ENCODE measurements at regions not wholly inside any gene's neighbourhood (a gene's known extent, or its start where the extent isn't known, plus 50 kb on each side); places are given as distances from the start of the nearest gene placed in this dataset.
"Not testable (repeated sequence)": the region's sequence is repeated elsewhere in the genome, so short reads cannot be mapped to it uniquely, and the experiment has no call there.

- no peak for DNase-seq (ENCODE audit: low spot score)
These were observed 218.0 kb downstream of the RBM26 start for GRCh38 chr13:79187917-79188690.

DNA sequence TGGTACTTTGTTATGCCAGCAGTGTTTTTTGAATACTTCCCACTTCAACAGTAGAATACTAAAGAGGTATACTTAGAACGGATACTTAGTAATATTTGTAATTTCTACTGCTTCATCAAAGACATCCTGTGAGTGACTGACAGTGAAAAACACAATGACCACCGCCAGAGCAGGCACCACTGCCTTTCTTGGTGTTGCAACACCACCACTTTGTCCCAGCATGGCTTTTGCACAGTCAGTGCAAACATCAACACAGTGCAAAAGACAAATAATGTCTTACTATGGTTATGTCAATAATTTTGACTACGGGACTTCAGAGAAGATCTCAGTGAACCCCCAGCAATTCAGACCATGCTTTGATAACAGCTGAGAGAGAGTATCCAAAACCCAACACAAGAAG is 220.5 kb downstream of the RBM26 start:
- DNase-seq (ENCODE audit: low spot score): no peak

- DNase-seq (ENCODE audit: low spot score): no peak
These were observed 222.8 kb downstream of the RBM26 start for GRCh38 chr13:79183231-79183630.

DNA sequence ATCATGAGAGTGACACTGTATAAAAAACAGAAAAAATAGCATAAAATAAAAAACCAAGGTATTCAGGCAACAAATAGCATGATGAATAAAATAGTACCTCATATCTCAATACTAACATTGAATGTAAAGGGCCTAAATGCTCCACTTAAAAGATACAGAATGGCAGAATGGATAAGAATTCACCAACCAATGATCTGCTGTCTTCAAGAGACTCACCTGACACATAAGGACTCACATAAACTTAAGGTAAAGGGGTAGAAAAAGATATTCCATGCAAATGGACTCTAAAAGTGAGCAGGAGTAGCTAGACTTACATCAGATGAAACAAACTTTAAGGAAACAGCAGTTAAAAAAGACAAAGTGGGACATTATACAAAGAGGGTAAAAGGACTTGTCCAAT is 232.4 kb downstream of the RBM26 start:
- not testable (repeated sequence) for DNase-seq (ENCODE audit: low spot score)

DNA sequence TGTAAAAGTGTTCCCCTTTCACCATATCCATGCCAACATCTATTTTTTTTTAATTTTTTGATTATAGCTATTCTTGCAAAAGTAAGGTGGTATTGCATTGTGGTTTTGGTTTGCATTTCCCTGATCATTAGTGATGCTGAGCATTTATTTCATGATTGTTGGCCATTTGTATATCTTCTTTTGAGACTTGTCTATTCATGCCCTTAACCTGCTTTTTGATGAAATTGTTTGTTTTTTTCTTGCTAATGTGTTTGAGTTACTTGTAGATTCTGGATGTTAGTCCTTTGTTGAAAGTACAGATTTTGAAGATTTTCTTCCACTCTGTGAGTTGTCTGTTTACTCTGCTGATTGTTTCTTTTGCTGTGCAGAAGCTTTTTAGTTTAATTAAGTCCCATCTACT is 233.1 kb downstream of the RBM26 start:
- DNase-seq (ENCODE audit: low spot score): not testable (repeated sequence)

DNA sequence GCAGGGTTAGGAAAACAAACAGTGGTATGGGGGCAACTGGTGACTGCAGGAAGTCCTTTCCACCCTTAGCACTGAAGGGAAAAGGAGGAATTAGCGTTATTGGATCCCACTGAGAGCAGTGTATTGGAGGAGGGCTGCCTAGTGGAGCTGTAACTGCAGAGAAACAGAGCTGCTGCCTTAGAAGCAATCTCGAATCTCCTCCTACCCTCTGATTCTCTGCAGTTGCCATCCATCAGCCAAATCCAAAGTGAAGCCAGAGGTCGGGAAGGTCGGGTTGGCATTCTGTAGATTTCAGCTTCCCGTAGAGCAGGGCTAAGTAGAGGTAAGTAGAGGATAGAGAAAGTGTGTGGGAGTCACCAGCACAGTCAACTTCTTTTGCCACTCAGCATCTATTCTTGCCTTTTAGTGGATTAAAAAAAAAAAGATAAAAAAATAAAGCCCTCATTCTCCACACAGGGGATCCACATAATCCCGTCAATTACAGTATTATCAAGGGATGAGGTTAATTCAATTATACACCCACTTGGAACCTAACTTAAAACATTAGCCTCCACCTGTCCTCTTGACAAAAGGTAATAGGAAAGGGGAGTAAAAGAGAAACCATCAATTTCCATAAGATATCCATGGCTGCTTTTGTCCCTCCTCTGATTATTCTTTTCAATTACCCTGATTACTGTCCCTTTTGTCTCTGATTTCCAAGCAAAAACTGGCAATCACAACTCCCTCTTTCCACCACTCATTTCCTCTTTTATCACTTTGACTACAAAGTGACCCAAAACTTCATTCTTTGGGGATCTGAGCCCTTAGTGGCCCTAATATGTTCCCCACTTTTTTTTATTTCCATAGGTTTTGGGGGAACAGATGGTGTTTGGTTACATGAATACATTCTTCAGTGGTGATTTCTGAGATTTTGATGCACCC is 234.7 kb downstream of the RBM26 start:
- DNase-seq (ENCODE audit: low spot score): no peak

DNA sequence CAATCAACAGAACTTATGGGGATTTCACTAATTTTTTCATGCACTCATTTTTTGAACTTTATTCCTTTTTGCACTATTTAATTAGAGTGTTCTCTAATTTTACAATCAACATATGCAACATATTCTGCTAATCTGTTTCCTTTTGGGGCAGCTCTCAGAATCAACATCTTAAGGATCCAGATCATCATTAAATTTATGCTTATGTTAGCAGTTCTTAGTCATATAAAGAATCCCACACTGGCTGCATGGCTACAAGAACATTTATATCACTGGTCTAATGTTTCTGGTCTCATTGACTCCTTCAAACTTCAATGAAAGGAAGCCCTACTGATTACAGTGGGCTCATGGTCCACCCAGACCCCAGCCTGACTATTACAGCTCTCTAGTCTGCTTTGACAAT is 245.2 kb downstream of the RBM26 start:
- DNase-seq (ENCODE audit: low spot score): no peak

DNA sequence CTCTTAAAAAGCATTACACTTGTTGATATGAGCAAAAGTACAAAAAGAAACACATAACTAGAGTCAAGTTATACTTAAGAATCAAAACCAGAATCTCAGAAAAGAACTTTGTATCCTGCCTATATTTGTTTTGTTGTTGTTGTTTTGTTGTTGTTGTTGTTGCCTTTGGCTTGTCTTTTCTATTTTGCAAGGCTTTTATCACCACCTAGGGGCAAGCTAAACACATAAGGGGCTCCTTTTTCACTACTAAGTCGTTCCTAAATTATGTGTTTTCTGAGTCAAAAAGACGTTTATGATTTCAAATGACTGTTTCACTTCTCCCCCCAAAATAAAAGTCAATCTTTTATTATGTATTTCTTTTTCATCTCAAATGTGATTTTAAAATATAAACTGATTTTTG is 250.2 kb downstream of the RBM26 start:
- DNase-seq (ENCODE audit: low spot score): no peak

GRCh38 chr13:79149210-79149609 is 256.8 kb downstream of the RBM26 start:
- no peak for DNase-seq (ENCODE audit: low spot score)

GRCh38 chr13:79141082-79141481 is 265.0 kb downstream of the RBM26 start:
- DNase-seq (ENCODE audit: low spot score): no peak

GRCh38 chr13:79128158-79128557 is 277.9 kb downstream of the RBM26 start:
- no peak for DNase-seq (ENCODE audit: low spot score)

- no peak for DNase-seq (ENCODE audit: low spot score)
These were observed 279.3 kb downstream of the RBM26 start for GRCh38 chr13:79126706-79127105.

- DNase-seq (ENCODE audit: low spot score): no peak
These were observed 281.9 kb downstream of the RBM26 start for GRCh38 chr13:79124183-79124582.

DNA sequence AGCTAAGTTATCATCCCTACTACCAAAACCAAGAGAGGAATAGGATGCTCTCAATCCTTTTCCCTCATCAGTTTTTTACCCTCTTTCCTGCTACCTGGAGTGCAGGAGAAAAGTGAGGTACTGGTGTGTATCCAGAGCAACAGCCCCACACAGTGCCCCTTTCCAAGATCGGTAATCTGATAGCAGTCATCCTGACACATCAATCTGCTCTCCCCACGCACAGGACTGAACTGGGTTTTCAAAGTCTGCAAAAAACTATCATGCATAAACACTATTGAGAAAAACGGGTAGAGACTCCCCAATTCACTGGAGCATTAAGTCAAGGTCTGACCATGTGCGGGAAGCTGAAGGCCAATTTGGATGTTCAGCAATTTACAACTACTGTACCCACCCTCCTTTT is 284.8 kb downstream of the RBM26 start:
- DNase-seq (ENCODE audit: low spot score): no peak

DNA sequence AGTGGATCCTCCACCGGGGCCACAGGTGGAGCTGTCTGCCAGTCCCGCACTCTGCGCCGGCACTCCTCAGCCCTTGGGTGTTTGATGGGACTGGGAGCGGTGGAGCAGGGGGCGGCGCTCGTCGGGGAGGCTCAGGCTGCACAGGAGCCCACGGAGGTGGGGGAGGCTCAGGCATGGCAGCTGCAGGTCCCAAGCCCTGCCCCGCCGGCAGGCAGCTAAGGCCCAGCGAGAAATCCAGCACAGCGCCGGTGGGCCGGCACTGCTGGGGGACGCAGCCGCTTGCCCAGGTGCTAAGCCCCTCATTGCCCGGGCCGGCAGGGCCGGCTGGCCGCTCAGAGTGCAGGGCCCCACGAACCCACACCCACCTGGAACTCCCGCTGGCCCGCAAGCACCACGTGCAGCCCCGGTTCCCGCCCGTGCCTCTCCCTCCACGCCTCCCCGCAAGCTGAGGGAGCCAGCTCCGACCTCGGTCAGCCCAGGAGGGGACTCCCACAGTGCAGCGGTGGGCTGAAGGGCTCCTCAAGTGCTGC is 286.4 kb downstream of the RBM26 start:
- DNase-seq (ENCODE audit: low spot score): no peak

DNA sequence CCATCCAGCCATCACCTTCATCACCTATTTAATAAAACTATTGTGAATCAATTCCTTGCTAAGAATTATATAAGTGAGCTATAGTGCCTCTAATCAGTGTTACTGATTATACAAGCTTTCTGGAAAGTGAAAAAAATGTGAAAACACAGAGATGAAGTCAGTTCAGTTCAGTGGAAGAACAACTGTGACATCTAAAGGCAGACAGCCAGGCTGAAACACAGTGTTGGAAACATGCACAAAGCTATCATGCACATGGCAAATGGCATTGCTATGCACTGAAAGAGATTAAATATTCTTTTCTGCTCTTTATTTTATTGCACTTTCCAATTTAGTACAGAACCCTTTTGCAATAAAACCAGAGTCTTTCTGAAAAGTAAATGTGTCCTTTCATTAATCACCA is 294.0 kb downstream of the RBM26 start:
- no peak for DNase-seq (ENCODE audit: low spot score)

GRCh38 chr13:79108914-79109643 is 297.0 kb downstream of the RBM26 start:
- DNase-seq (ENCODE audit: low spot score): no peak

GRCh38 chr13:79098596-79098995 is 307.5 kb downstream of the RBM26 start:
- no peak for DNase-seq (ENCODE audit: low spot score)

- DNase-seq (ENCODE audit: low spot score): no peak
These were observed 308.9 kb downstream of the RBM26 start for GRCh38 chr13:79097201-79097600.

DNA sequence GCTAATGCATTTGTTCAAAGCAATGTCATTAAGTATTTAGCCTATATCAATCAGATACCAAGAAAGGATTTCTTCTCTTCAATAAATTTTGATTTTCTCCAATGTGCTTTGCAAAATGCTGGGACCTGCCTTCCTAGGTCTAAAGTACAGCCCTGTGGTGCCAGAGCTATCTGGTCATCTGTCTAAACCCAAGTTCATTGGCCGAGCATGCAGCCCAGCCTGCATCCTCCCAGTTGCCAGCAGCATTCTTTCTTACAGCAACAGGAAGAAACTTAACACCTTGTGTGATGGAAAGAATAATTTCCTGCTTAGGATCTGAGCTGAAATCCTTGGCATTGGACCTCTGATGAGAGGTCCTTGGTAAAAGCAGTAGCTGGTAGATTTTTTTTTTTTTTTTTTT is 310.0 kb downstream of the RBM26 start:
- no peak for DNase-seq (ENCODE audit: low spot score)

- no peak for DNase-seq (ENCODE audit: low spot score)
These were observed 315.4 kb downstream of the RBM26 start for GRCh38 chr13:79090552-79091124.

Data from GM03348 (cell line).